PC-3 (cell line): ENCODE measurements at regions not wholly inside any gene's neighbourhood (a gene's known extent, or its start where the extent isn't known, plus 50 kb on each side); places are given as distances from the start of the nearest gene placed in this dataset.
"Not testable (repeated sequence)": the region's sequence is repeated elsewhere in the genome, so short reads cannot be mapped to it uniquely, and the experiment has no call there.

Experiments used
- EZH2 ChIP-seq: fragments of 300-600 bp; sonication (generic); IDR thresholded peaks from one replicate; pipeline ENCODE4 v1.6.1; 2017; ENCODE audit warnings: antibody characterized with exemption, mild to moderate bottlenecking, low read length; ENCODE audit not compliant: unreplicated experiment
- TF ChIP-seq, protein P1 (sequence below): fragments of 300-600 bp; sonication (generic); conservative IDR thresholded peaks from 2 replicates; pipeline ENCODE4 v1.5.1; 2017; ENCODE audit warnings: antibody characterized with exemption, low read depth, mild to moderate bottlenecking, low read length

DNA sequence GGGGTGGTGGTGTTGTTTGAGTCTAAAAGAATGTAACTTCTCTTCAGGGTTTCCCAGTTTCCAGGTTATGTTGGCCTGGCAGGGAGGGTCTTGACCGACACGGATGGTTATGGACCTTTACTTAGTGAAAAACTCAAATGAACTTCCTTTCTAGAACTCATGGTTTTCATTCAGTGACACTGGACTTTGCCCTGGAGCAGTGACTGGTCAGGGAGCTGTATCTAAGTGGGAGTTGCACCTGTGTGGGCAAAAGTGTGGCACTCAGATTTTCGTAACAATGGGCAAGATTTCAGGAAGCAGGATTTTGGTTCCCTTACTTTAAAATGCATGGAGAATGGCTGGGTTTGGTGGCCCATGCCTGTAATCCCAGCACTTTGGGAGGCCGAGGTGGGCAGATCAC, 67.8 kb downstream of the SRGAP2 start:
- TF ChIP-seq, protein P1, sequence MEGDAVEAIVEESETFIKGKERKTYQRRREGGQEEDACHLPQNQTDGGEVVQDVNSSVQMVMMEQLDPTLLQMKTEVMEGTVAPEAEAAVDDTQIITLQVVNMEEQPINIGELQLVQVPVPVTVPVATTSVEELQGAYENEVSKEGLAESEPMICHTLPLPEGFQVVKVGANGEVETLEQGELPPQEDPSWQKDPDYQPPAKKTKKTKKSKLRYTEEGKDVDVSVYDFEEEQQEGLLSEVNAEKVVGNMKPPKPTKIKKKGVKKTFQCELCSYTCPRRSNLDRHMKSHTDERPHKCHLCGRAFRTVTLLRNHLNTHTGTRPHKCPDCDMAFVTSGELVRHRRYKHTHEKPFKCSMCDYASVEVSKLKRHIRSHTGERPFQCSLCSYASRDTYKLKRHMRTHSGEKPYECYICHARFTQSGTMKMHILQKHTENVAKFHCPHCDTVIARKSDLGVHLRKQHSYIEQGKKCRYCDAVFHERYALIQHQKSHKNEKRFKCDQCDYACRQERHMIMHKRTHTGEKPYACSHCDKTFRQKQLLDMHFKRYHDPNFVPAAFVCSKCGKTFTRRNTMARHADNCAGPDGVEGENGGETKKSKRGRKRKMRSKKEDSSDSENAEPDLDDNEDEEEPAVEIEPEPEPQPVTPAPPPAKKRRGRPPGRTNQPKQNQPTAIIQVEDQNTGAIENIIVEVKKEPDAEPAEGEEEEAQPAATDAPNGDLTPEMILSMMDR = not testable (repeated sequence)
- not testable (repeated sequence) for TF ChIP-seq EZH2
